Right renal pelvis (tissue), 4 donors: ENCODE measurements at regions not wholly inside any gene's neighbourhood (a gene's known extent, or its start where the extent isn't known, plus 50 kb on each side); places are given as distances from the start of the nearest gene placed in this dataset.
"Not testable (repeated sequence)": the region's sequence is repeated elsewhere in the genome, so short reads cannot be mapped to it uniquely, and the experiment has no call there.

Source experiments
- DNase-seq, 4 donors: peaks; one replicate each; pipeline ENCODE4 v3.0.0-alpha.2; 2013; ENCODE audit warnings: low read depth in 4 of 4, low spot score in 3 of 4, missing footprints in 1 of 4

- no peak for DNase-seq
These were observed 139.7 kb upstream of the GDNF start for GRCh38 chr5:37979559-37979958.

DNA sequence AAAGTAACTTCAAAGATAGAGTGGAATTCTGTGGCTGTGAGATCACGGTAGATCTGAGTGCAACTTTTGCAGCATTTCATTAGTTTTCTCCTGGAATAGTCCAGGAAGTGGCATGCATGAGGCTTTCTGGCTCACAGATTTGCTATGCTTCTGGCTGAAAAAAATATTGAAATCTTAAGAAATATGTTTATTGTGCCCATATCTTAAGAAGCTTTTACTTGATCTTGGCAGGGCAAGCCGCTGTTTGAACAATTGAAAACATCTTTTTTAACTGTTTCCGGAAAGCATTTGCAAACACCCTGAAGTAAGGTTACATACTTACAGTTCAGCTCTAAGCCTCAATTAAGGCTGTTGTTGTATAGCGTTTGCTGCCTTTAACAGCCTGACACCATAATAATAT, 135.7 kb upstream of the GDNF start:
- no peak for DNase-seq

GRCh38 chr5:37971483-37972024, 131.7 kb upstream of the GDNF start:
- no peak for DNase-seq

DNA sequence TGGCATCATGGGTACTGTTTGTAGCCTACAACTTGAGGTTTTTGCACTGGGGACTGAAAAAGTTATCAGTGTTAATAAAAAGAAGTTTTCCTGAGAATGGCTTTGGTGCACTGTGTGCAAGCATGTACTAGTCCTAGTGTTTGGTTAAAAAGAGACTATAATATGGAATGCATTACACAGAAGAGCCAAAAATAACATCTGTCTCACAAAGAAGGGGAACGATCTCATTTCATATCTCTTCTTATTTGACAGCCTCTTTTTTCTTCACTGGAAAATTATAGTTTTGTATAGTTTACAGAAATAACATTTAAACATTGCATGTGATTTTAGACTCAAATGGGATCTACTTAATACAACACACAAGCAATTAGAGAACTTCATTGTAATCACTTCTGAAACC, 127.0 kb upstream of the GDNF start:
- DNase-seq = no peak

DNA sequence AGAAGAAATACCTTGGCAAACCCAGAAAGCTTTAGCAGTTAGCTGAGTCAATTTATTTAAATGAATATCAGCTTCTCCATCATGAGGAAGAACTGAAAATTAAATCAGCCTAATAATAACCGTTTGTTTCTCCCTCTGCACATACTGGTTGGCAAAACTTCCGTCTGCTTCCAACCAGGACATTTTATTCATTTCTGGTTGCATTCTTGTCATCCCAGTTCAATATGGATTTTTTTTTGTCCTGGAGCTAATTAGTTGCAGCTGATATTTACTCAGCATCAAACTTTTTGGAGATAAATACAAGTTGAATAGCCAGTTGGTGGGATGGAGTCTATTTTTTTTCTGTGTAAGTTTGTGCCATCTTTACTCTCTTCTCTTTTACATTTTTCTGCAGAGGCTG, 126.5 kb upstream of the GDNF start:
- no peak for DNase-seq

- no peak for DNase-seq
These were observed 122.5 kb upstream of the GDNF start for GRCh38 chr5:37962389-37962788.

DNA sequence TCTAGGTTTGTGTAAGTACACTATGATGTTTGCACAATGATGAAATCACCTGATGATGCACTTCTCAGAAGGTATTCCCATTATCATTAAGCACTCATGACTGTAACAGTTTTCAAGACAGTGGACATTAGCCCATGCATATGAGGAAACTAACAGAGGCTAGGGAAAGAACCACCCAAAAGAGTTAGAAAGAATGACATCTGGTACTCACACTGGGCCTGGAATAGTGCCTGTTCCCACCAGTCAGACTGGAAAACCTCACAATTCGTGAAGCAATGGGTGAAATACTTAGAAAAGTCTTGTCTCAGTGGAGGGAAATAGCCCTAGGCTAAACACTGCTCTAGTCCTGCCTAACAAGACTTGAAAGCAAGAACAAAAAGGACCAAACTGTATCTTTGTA, 117.4 kb upstream of the GDNF start:
- no peak for DNase-seq

GRCh38 chr5:37955748-37956147, 115.9 kb upstream of the GDNF start:
- no peak for DNase-seq

DNA sequence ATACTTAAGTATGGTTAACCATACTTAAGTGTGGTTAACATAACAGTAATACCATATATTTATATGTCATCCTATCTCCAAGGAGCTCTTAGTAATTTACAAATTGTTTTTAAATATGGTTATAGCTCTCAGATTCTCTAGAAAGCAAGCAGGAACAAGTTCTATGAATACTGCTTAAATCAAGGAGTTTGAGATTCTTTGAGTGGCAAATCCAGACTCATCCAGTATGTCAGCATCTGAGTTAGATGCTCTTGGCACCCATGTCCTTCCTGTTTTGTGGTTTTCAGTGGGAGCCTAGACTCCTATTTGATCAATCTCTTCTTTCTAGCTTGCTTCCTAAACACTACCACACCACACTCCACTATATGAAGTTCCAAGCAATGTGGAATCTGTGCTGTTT, 114.7 kb upstream of the GDNF start:
- DNase-seq = no peak

- DNase-seq = no peak
These were observed 112.3 kb upstream of the GDNF start for GRCh38 chr5:37951946-37952721.

DNA sequence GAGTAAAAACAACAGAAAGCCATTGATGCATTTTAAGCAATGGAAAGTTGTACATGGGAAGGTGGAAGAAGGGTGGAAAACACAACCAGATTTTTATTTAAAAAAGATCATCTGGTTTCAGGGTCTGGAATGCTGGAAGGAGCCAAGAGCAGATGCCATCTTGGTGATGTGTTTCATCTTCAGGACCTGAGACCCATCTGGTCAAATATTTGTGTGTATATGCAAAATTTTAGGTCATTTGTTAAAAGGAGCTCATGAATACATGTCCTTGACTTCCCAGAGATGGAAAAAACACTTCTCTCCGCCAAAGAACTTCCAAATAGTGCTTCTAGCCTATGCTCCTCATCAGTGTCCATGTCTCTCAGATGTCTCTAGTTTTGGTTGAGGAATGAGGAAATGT, 110.6 kb upstream of the GDNF start:
- no peak for DNase-seq

GRCh38 chr5:37945446-37945845, 105.6 kb upstream of the GDNF start:
- no peak for DNase-seq

DNA sequence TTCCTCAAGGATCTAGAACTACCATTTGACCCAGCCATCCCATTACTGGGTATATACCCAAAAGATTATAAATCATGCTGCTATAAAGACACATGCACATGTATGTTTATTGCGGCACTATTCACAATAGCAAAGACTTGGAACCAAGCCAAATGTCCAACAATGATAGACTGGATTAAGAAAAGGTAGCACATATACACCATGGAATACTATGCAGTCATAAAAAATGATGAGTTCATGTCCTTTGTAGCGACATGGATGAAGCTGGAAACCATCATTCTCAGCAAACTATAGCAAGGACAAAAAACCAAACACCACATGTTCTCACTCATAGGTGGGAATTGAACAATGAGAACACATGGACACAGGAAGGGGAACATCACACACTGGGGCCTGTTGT, 103.3 kb upstream of the GDNF start:
- DNase-seq = not testable (repeated sequence)

- no peak for DNase-seq
These were observed 101.2 kb upstream of the GDNF start for GRCh38 chr5:37940931-37941623.

DNA sequence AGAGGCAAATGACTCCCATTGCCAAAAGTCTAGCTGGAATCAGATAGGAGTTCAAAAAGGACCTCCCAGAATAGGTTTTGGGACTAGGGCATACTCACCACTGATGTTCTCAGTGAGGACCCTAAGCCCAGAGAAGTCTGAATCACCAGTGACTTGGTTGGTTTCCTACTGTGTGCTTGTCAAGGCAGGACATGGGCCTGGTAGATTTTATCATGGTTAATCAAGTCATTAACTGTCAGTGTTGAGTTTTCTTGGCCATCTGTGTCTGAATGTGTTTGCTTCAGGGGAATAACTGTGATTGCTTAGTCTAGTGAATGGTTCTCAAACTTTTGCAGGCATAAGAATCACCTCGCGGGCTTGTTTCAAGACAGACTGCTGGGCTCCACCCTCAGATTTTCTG, 99.0 kb upstream of the GDNF start:
- no peak for DNase-seq

DNA sequence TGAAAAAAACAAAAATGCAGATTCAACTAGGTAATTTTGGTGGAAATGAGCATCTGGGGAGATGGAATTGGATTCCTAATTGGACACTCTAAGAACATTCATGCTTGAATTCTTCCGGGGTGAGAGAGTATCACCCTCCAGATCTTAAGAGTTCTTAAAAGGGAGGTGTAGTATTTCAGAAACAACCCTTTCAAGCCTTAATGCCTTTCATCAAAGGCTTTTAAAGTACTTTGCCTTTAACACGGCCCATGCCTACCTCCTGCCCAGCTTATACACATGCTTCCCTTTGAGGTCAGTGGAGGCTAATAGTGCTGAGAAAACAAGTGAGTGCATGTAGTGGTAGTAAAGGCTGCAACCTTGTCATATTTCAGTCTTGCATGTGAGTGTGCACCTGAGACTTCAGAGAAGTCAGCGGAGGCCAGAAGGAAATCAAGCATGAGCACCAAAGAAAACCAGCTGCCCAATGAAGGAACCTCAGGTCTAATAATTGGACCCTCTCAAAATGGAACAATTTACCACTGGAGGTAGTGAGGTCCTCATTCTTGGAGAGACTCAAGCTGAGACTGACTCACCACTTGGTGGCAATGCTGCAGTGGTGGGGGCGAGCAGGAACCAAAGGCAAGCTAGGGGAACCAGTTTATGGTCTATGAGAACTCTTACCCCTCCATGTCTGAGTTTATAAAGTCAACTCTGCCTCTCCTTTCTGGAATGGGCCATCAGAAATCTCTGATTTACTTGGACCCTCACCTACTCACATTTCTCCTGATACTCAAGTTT, 98.4 kb upstream of the GDNF start:
- DNase-seq = peak in 1 of 4 donors; percentile 7

GRCh38 chr5:37936091-37936490, 96.2 kb upstream of the GDNF start:
- no peak for DNase-seq

- DNase-seq = no peak
These were observed 93.7 kb upstream of the GDNF start for GRCh38 chr5:37933576-37933975.

GRCh38 chr5:37932450-37932849, 92.6 kb upstream of the GDNF start:
- no peak for DNase-seq

- no peak for DNase-seq
These were observed 91.7 kb upstream of the GDNF start for GRCh38 chr5:37931541-37931940.

DNA sequence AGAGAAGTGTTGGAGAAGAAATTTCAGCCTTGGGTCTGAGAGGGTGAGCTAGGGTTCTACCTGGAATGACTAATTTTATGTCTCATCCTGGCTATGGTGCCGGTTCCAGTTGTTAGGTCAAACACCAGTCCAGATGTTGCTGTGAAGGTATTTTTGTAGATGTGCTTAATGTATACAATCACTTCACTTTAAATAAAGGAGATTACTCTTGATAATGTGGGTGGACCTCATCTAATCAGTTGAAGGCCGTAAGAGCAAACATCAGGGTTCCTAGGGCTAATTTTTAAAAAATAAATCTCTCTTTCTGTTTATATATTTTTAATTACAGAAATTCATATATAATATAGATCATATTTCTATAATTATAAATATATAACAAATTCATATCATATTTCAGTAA, 90.5 kb upstream of the GDNF start:
- DNase-seq = no peak
